Left lobe of liver (tissue), 2 donors: ENCODE measurements at regions not wholly inside any gene's neighbourhood (a gene's known extent, or its start where the extent isn't known, plus 50 kb on each side); places are given as distances from the start of the nearest gene placed in this dataset.
A peak's percentile ranks its signal among the peaks of the same experiment; 100 is the strongest.
"Not testable (repeated sequence)": the region's sequence is repeated elsewhere in the genome, so short reads cannot be mapped to it uniquely, and the experiment has no call there.

ENCODE experiments used
- ATAC-seq: fragments of 200-7000 bp; cut with Tn5 transposase; one replicate; pipeline ENCODE4 v1.9.1; 2020; ENCODE audit warnings: mild to moderate bottlenecking, moderate library complexity
- DNase-seq: peaks from one replicate; pipeline ENCODE4 v3.0.0-alpha.2; 2020; ENCODE audit warnings: low spot score
- donor health status: DM: no; HTN: no; CAD: no; lungs with moderate emphysema.
- donor health status: DM: no; HTN: yes; CAD: no.

- DNase-seq (no peak), ATAC-seq (no peak)
Measured at GRCh38 chr3:135539854-135540253, 425.7 kb upstream of the PPP2R3A start.

- DNase-seq, result no peak
- no peak for ATAC-seq
Measured at GRCh38 chr3:135549928-135550494, 415.5 kb upstream of the PPP2R3A start.

GRCh38 chr3:135556174-135556573, 409.4 kb upstream of the PPP2R3A start:
- no peak for DNase-seq
- ATAC-seq, result no peak

GRCh38 chr3:135558150-135558783, 407.3 kb upstream of the PPP2R3A start:
- DNase-seq, result no peak
- no peak for ATAC-seq

GRCh38 chr3:135558906-135559305, 406.6 kb upstream of the PPP2R3A start:
- ATAC-seq (no peak), DNase-seq (no peak)

- ATAC-seq, result no peak
- DNase-seq, result no peak
Measured at GRCh38 chr3:135559802-135560201, 405.7 kb upstream of the PPP2R3A start.

GRCh38 chr3:135560847-135561246, 404.7 kb upstream of the PPP2R3A start:
- no peak for ATAC-seq
- no peak for DNase-seq

- DNase-seq (no peak), ATAC-seq (no peak)
Measured at GRCh38 chr3:135564696-135565095, 400.8 kb upstream of the PPP2R3A start.

- DNase-seq, result no peak
- ATAC-seq, result no peak
Measured at GRCh38 chr3:135565546-135565945, 400.0 kb upstream of the PPP2R3A start.

- DNase-seq, result no peak
Measured at GRCh38 chr3:135567223-135567622, 398.3 kb upstream of the PPP2R3A start.

GRCh38 chr3:135576751-135577150, 388.8 kb upstream of the PPP2R3A start:
- DNase-seq, result no peak
- no peak for ATAC-seq

More at GRCh38 chr3:135567223-135567622, 398.3 kb upstream of the PPP2R3A start:
- ATAC-seq, result no peak

GRCh38 chr3:135581806-135582205, 383.7 kb upstream of the PPP2R3A start:
- no peak for ATAC-seq

GRCh38 chr3:135582800-135583199, 382.7 kb upstream of the PPP2R3A start:
- ATAC-seq, result no peak

More at GRCh38 chr3:135581806-135582205, 383.7 kb upstream of the PPP2R3A start:
- DNase-seq, result no peak

GRCh38 chr3:135596563-135596962, 369.0 kb upstream of the PPP2R3A start:
- ATAC-seq (no peak), DNase-seq (no peak)

More at GRCh38 chr3:135582800-135583199, 382.7 kb upstream of the PPP2R3A start:
- no peak for DNase-seq

- no peak for ATAC-seq
- no peak for DNase-seq
Measured at GRCh38 chr3:135597855-135598254, 367.7 kb upstream of the PPP2R3A start.

- ATAC-seq, result no peak
- DNase-seq, result no peak
Measured at GRCh38 chr3:135598597-135598996, 366.9 kb upstream of the PPP2R3A start.

- ATAC-seq, DNase-seq: not testable (repeated sequence)
Measured at GRCh38 chr3:135604512-135604911, 361.0 kb upstream of the PPP2R3A start.

GRCh38 chr3:135618123-135618522, 347.4 kb upstream of the PPP2R3A start:
- ATAC-seq (no peak), DNase-seq (no peak)

- ATAC-seq (no peak), DNase-seq (no peak)
Measured at GRCh38 chr3:135621184-135621920, 344.2 kb upstream of the PPP2R3A start.

GRCh38 chr3:135622215-135622614, 343.3 kb upstream of the PPP2R3A start:
- no peak for DNase-seq
- ATAC-seq, result no peak

- no peak for DNase-seq
- ATAC-seq, result no peak
Measured at GRCh38 chr3:135622656-135623055, 342.9 kb upstream of the PPP2R3A start.

GRCh38 chr3:135623558-135623957, 342.0 kb upstream of the PPP2R3A start:
- peak; percentile 78 for ATAC-seq
- DNase-seq, result no peak
